ENCODE measurements at regions not wholly inside any gene's neighbourhood (a gene's known extent, or its start where the extent isn't known, plus 50 kb on each side); places are given as distances from the start of the nearest gene placed in this dataset.

GRCh38 chr11:86748296-86748695 is 52.0 kb upstream of the PRSS23 start:
- Histone ChIP-seq H3K79me2 (ENCODE audit: control insufficient read depth, insufficient read depth, low read length) (no peaks in the 10 kb centered on the region), H3K36me3 (replicated peaks in 1 of 2; ENCODE audit: control extremely low read depth in 1 of 2, control insufficient read depth in 1 of 2, extremely low read depth in 1 of 2, insufficient read depth in 2 of 2, low read length in 1 of 2) (no peaks in the 10 kb centered on the region), H3K4me2 (replicated peaks; ENCODE audit: low read depth, low read length, poor library complexity, severe bottlenecking) (no peak overlapping the region), H2AFZ (ENCODE audit: insufficient read depth, low read depth, low read length, poor library complexity, severe bottlenecking) (no peak overlapping the region), H3K27ac (ENCODE audit: low read length in 2 of 2) (no peak overlapping the region), H4K20me1 (ENCODE audit: control insufficient read depth, insufficient read depth, low read length, poor library complexity, severe bottlenecking) (no peaks in the 10 kb centered on the region), H3K4me3 (ENCODE audit: control extremely low read depth in 1 of 5, extremely low read depth in 1 of 5, insufficient read depth in 1 of 5, low read depth in 2 of 5, low read length in 4 of 5) (no peak overlapping the region), H3K27me3 (replicated peaks in 1 of 4; ENCODE audit: control extremely low read depth in 1 of 4, control insufficient read depth in 3 of 4, insufficient read depth in 4 of 4, low read length in 3 of 4) (no peaks in the 10 kb centered on the region), H3K9me3 (ENCODE audit: control extremely low read depth in 1 of 3, control insufficient read depth in 2 of 3, insufficient read depth in 1 of 3, low read length in 2 of 3) (no peaks in the 10 kb centered on the region), H3K4me1 (ENCODE audit: control insufficient read depth in 2 of 2, insufficient read depth in 2 of 2, low read length in 2 of 2) (no peaks in the 10 kb centered on the region), H3K9ac (ENCODE audit: low read length) (no peak overlapping the region)
- ChIA-PET POLR2A (no interaction called here), CTCF (no interaction called here)
- H3K27ac Mint-ChIP-seq: no peak overlapping the region
- 77% methylated on average over 4 of the region's 4 CpGs for WGBS (ENCODE audit: insufficient coverage)
- H3K4me1 Mint-ChIP-seq: no peaks in the 10 kb centered on the region
- intact Hi-C loops (cut with micrococcal nuclease): no loop called here
- DNase-seq: no peak
- no peak overlapping the region for H3K4me3 Mint-ChIP-seq
- ATAC-seq (ENCODE audit: low read depth): no peak
- H3K27me3 Mint-ChIP-seq: no peaks in the 10 kb centered on the region
- H3K9me3 Mint-ChIP-seq (ENCODE audit: insufficient read depth): no peaks in the 10 kb centered on the region
- no peak for TF ChIP-seq CTCF (IDR thresholded peaks at IDR 0.05)
- TF ChIP-seq EZH2 (IDR thresholded peaks at IDR 0.05; ENCODE audit: borderline replicate concordance, insufficient read depth, low read depth, low read length, poor library complexity, severe bottlenecking): no peak

GRCh38 chr11:86747801-86748200 is 52.5 kb upstream of the PRSS23 start:
- Histone ChIP-seq H3K27me3 (replicated peaks in 1 of 4; ENCODE audit: control extremely low read depth in 1 of 4, control insufficient read depth in 3 of 4, insufficient read depth in 4 of 4, low read length in 3 of 4) (no peaks in the 10 kb centered on the region), H2AFZ (ENCODE audit: insufficient read depth, low read depth, low read length, poor library complexity, severe bottlenecking) (no peak overlapping the region), H4K20me1 (ENCODE audit: control insufficient read depth, insufficient read depth, low read length, poor library complexity, severe bottlenecking) (no peaks in the 10 kb centered on the region), H3K9me3 (ENCODE audit: control extremely low read depth in 1 of 3, control insufficient read depth in 2 of 3, insufficient read depth in 1 of 3, low read length in 2 of 3) (no peaks in the 10 kb centered on the region), H3K79me2 (ENCODE audit: control insufficient read depth, insufficient read depth, low read length) (no peaks in the 10 kb centered on the region), H3K4me1 (ENCODE audit: control insufficient read depth in 2 of 2, insufficient read depth in 2 of 2, low read length in 2 of 2) (no peaks in the 10 kb centered on the region), H3K4me2 (replicated peaks; ENCODE audit: low read depth, low read length, poor library complexity, severe bottlenecking) (no peak overlapping the region), H3K4me3 (ENCODE audit: control extremely low read depth in 1 of 5, extremely low read depth in 1 of 5, insufficient read depth in 1 of 5, low read depth in 2 of 5, low read length in 4 of 5) (no peak overlapping the region), H3K36me3 (replicated peaks in 1 of 2; ENCODE audit: control extremely low read depth in 1 of 2, control insufficient read depth in 1 of 2, extremely low read depth in 1 of 2, insufficient read depth in 2 of 2, low read length in 1 of 2) (no peaks in the 10 kb centered on the region), H3K9ac (ENCODE audit: low read length) (no peak overlapping the region), H3K27ac (ENCODE audit: low read length in 2 of 2) (no peak overlapping the region)
- Mint-ChIP-seq H3K4me1 (no peaks in the 10 kb centered on the region), H3K9me3 (ENCODE audit: insufficient read depth) (no peaks in the 10 kb centered on the region), H3K27ac (no peak overlapping the region), H3K4me3 (no peak overlapping the region), H3K27me3 (no peaks in the 10 kb centered on the region)
- 100% methylated on average over 1 of the region's 3 CpGs for WGBS (ENCODE audit: insufficient coverage)
- DNase-seq: no peak
- intact Hi-C loops (cut with micrococcal nuclease): no loop called here
- CTCF ChIA-PET: interaction anchor here (0.8 kb wide), 1 partner anchor 13 kb away, joined by 3 read pairs; no protein-coding TSS in a partner anchor
- TF ChIP-seq CTCF (IDR thresholded peaks at IDR 0.05) (no peak), EZH2 (IDR thresholded peaks at IDR 0.05; ENCODE audit: borderline replicate concordance, insufficient read depth, low read depth, low read length, poor library complexity, severe bottlenecking) (no peak)
- POLR2A ChIA-PET: no interaction called here
- no peak for ATAC-seq (ENCODE audit: low read depth)
